ENCODE measurements at regions not wholly inside any gene's neighbourhood (a gene's known extent, or its start where the extent isn't known, plus 50 kb on each side); places are given as distances from the start of the nearest gene placed in this dataset.

- RAD21 ChIA-PET (ENCODE audit: unreplicated experiment), result interaction anchor here (1.0 kb wide), 1 partner anchor 26 kb away, joined by 3 read pairs; no protein-coding TSS in a partner anchor
- in situ Hi-C loops (cut with MboI) (no loop called here), intact Hi-C loops (cut with micrococcal nuclease; ENCODE audit: unreplicated experiment) (no loop called here)
- DNase-seq (ENCODE audit: low read depth, low spot score) (no peak), FAIRE-seq (no peak), ATAC-seq (no peak)
- TF ChIP-seq ESRRA (IDR thresholded peaks at IDR 0.05; ENCODE audit: low read length), result no peak
- TF ChIP-seq, protein P1, sequence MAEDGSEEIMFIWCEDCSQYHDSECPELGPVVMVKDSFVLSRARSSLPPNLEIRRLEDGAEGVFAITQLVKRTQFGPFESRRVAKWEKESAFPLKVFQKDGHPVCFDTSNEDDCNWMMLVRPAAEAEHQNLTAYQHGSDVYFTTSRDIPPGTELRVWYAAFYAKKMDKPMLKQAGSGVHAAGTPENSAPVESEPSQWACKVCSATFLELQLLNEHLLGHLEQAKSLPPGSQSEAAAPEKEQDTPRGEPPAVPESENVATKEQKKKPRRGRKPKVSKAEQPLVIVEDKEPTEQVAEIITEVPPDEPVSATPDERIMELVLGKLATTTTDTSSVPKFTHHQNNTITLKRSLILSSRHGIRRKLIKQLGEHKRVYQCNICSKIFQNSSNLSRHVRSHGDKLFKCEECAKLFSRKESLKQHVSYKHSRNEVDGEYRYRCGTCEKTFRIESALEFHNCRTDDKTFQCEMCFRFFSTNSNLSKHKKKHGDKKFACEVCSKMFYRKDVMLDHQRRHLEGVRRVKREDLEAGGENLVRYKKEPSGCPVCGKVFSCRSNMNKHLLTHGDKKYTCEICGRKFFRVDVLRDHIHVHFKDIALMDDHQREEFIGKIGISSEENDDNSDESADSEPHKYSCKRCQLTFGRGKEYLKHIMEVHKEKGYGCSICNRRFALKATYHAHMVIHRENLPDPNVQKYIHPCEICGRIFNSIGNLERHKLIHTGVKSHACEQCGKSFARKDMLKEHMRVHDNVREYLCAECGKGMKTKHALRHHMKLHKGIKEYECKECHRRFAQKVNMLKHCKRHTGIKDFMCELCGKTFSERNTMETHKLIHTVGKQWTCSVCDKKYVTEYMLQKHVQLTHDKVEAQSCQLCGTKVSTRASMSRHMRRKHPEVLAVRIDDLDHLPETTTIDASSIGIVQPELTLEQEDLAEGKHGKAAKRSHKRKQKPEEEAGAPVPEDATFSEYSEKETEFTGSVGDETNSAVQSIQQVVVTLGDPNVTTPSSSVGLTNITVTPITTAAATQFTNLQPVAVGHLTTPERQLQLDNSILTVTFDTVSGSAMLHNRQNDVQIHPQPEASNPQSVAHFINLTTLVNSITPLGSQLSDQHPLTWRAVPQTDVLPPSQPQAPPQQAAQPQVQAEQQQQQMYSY (CRISPR knock-in tag; IDR thresholded peaks at IDR 0.05), result no peak
- TF ChIP-seq NBN (IDR thresholded peaks at IDR 0.05), result no peak
- no peak for TF ChIP-seq EZH2 (IDR thresholded peaks at IDR 0.05; ENCODE audit: borderline replicate concordance, control insufficient read depth, low read depth, low read length)
- TF ChIP-seq, protein P2, sequence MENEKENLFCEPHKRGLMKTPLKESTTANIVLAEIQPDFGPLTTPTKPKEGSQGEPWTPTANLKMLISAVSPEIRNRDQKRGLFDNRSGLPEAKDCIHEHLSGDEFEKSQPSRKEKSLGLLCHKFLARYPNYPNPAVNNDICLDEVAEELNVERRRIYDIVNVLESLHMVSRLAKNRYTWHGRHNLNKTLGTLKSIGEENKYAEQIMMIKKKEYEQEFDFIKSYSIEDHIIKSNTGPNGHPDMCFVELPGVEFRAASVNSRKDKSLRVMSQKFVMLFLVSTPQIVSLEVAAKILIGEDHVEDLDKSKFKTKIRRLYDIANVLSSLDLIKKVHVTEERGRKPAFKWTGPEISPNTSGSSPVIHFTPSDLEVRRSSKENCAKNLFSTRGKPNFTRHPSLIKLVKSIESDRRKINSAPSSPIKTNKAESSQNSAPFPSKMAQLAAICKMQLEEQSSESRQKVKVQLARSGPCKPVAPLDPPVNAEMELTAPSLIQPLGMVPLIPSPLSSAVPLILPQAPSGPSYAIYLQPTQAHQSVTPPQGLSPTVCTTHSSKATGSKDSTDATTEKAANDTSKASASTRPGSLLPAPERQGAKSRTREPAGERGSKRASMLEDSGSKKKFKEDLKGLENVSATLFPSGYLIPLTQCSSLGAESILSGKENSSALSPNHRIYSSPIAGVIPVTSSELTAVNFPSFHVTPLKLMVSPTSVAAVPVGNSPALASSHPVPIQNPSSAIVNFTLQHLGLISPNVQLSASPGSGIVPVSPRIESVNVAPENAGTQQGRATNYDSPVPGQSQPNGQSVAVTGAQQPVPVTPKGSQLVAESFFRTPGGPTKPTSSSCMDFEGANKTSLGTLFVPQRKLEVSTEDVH (IDR thresholded peaks at IDR 0.05; ENCODE audit: low read depth, partially characterized antibody), result no peak
- TF ChIP-seq ZNF384 (IDR thresholded peaks at IDR 0.05; ENCODE audit: borderline replicate concordance, low read depth, low read length), result no peak
- TF ChIP-seq SP1 (IDR thresholded peaks at IDR 0.05; ENCODE audit: low read depth, low read length), result no peak
- no peak for TF ChIP-seq CHD2 (IDR thresholded peaks at IDR 0.05; ENCODE audit: borderline replicate concordance, low read depth, low read length)
- TF ChIP-seq GABPA (IDR thresholded peaks at IDR 0.05; ENCODE audit: low read depth), result no peak
- no peak for TF ChIP-seq POLR2AphosphoS5 (IDR thresholded peaks at IDR 0.05; ENCODE audit: low read length)
- no peak for TF ChIP-seq NR2C1 (IDR thresholded peaks at IDR 0.05)
- no peak for TF ChIP-seq HCFC1 (IDR thresholded peaks at IDR 0.05; ENCODE audit: low read length)
- TF ChIP-seq, protein P3, sequence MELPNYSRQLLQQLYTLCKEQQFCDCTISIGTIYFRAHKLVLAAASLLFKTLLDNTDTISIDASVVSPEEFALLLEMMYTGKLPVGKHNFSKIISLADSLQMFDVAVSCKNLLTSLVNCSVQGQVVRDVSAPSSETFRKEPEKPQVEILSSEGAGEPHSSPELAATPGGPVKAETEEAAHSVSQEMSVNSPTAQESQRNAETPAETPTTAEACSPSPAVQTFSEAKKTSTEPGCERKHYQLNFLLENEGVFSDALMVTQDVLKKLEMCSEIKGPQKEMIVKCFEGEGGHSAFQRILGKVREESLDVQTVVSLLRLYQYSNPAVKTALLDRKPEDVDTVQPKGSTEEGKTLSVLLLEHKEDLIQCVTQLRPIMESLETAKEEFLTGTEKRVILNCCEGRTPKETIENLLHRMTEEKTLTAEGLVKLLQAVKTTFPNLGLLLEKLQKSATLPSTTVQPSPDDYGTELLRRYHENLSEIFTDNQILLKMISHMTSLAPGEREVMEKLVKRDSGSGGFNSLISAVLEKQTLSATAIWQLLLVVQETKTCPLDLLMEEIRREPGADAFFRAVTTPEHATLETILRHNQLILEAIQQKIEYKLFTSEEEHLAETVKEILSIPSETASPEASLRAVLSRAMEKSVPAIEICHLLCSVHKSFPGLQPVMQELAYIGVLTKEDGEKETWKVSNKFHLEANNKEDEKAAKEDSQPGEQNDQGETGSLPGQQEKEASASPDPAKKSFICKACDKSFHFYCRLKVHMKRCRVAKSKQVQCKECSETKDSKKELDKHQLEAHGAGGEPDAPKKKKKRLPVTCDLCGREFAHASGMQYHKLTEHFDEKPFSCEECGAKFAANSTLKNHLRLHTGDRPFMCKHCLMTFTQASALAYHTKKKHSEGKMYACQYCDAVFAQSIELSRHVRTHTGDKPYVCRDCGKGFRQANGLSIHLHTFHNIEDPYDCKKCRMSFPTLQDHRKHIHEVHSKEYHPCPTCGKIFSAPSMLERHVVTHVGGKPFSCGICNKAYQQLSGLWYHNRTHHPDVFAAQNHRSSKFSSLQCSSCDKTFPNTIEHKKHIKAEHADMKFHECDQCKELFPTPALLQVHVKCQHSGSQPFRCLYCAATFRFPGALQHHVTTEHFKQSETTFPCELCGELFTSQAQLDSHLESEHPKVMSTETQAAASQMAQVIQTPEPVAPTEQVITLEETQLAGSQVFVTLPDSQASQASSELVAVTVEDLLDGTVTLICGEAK (IDR thresholded peaks at IDR 0.05; ENCODE audit: borderline replicate concordance), result no peak
- no peak for TF ChIP-seq TBL1XR1 (IDR thresholded peaks at IDR 0.05; ENCODE audit: low read depth, low read length)
- no peak for TF ChIP-seq MEF2A (IDR thresholded peaks at IDR 0.05; ENCODE audit: insufficient read depth, low read depth, low read length)
- TF ChIP-seq SMARCA5 (IDR thresholded peaks at IDR 0.05), result no peak
- no TSS peak for BruUV-seq (replicated peaks)
- Histone ChIP-seq H3K9me3 (replicated peaks; ENCODE audit: control insufficient read depth, insufficient read depth, low read length) (no peaks in the 10 kb centered on the region), H3K79me2 (ENCODE audit: control insufficient read depth, insufficient read depth, low read length) (no peaks in the 10 kb centered on the region), H3K4me3 (no peak overlapping the region), H3K4me1 (ENCODE audit: control insufficient read depth, insufficient read depth, low read length) (no peaks in the 10 kb centered on the region), H3K27me3 (replicated peaks in 1 of 2; ENCODE audit: control insufficient read depth in 2 of 2, insufficient read depth in 2 of 2, low read length in 1 of 2) (no peaks in the 10 kb centered on the region), H3K9ac (ENCODE audit: control insufficient read depth, insufficient read depth, low read length) (no peak overlapping the region), H2AFZ (ENCODE audit: control insufficient read depth, low read depth, low read length) (no peak overlapping the region), H3K27ac (ENCODE audit: control insufficient read depth, insufficient read depth) (no peak overlapping the region), H3K4me2 (ENCODE audit: control insufficient read depth, insufficient read depth) (no peak overlapping the region), H4K20me1 (ENCODE audit: control insufficient read depth, insufficient read depth) (no peaks in the 10 kb centered on the region), H3K36me3 (ENCODE audit: control insufficient read depth in 2 of 2, insufficient read depth in 2 of 2, low read length in 1 of 2) (no peaks in the 10 kb centered on the region)
- SMC1A ChIA-PET (ENCODE audit: uncharacterized antibody, unreplicated experiment), result no interaction called here
- CTCF ChIA-PET, result interaction anchor here (0.8 to 0.9 kb wide), 2 partner anchors 13 to 90 kb away, joined by 3 to 4 read pairs; no protein-coding TSS in a partner anchor
- POLR2A ChIA-PET, result no interaction called here
Observed at GRCh38 chr5:93967923-93968322, 226.5 kb upstream of the POU5F2 start.

Data from GM12878 (cell line).